ENCODE measurements at regions not wholly inside any gene's neighbourhood (a gene's known extent, or its start where the extent isn't known, plus 50 kb on each side); places are given as distances from the start of the nearest gene placed in this dataset.

GRCh38 chr5:54785729-54786591 lies 199.4 kb downstream of the ESM1 start:
- CTCF ChIA-PET = no interaction called here
- no peaks in the 10 kb centered on the region for H3K36me3 Mint-ChIP-seq (ENCODE audit: low read depth)
- intact Hi-C loops (cut with micrococcal nuclease) = no loop called here
- no peak overlapping the region for H3K4me3 Mint-ChIP-seq
- H3K27ac Mint-ChIP-seq = no peak overlapping the region
- TF ChIP-seq CTCF (IDR thresholded peaks at IDR 0.05) = no peak
- H3K4me1 Mint-ChIP-seq (ENCODE audit: low read depth) = no peaks in the 10 kb centered on the region
- H3K27me3 Mint-ChIP-seq = no peaks in the 10 kb centered on the region
- ATAC-seq = no peak
- peaks cover 12% of the 10 kb centered on the region for H3K9me3 Mint-ChIP-seq
- no peak for DNase-seq
- POLR2A ChIA-PET = no interaction called here

GRCh38 chr5:54778783-54779182 lies 206.6 kb downstream of the ESM1 start:
- Mint-ChIP-seq H3K4me3 (no peak overlapping the region), H3K9me3 (peaks cover 6% of the 10 kb centered on the region), H3K4me1 (ENCODE audit: low read depth) (no peaks in the 10 kb centered on the region), H3K36me3 (ENCODE audit: low read depth) (no peaks in the 10 kb centered on the region), H3K27me3 (peaks cover 1% of the 10 kb centered on the region), H3K27ac (no peak overlapping the region)
- DNase-seq (no peak), ATAC-seq (no peak)
- CTCF ChIA-PET = interaction anchor here (1.6 kb wide), 1 partner anchor 89 kb away, joined by 3 read pairs; no protein-coding TSS in a partner anchor
- POLR2A ChIA-PET = no interaction called here
- intact Hi-C loops (cut with micrococcal nuclease) = no loop called here
- TF ChIP-seq CTCF (IDR thresholded peaks at IDR 0.05) = no peak

GRCh38 chr5:54775645-54776044 lies 209.7 kb downstream of the ESM1 start:
- Mint-ChIP-seq H3K27me3 (peaks cover 1% of the 10 kb centered on the region), H3K9me3 (no peaks in the 10 kb centered on the region), H3K27ac (no peak overlapping the region), H3K36me3 (ENCODE audit: low read depth) (no peaks in the 10 kb centered on the region), H3K4me1 (ENCODE audit: low read depth) (no peaks in the 10 kb centered on the region), H3K4me3 (no peak overlapping the region)
- POLR2A ChIA-PET = no interaction called here
- ATAC-seq (no peak), DNase-seq (no peak)
- CTCF ChIA-PET = interaction anchor here (0.9 kb wide), 1 partner anchor 92 kb away, joined by 3 read pairs; no protein-coding TSS in a partner anchor
- intact Hi-C loops (cut with micrococcal nuclease) = no loop called here
- TF ChIP-seq CTCF (IDR thresholded peaks at IDR 0.05) = no peak

GRCh38 chr5:54774281-54775170 lies 210.9 kb downstream of the ESM1 start:
- no peak for DNase-seq
- CTCF ChIA-PET = interaction anchor here (0.9 kb wide), 1 partner anchor 93 kb away, joined by 3 read pairs; no protein-coding TSS in a partner anchor
- H3K9me3 Mint-ChIP-seq = no peaks in the 10 kb centered on the region
- H3K36me3 Mint-ChIP-seq (ENCODE audit: low read depth) = no peaks in the 10 kb centered on the region
- POLR2A ChIA-PET = no interaction called here
- no peaks in the 10 kb centered on the region for H3K4me1 Mint-ChIP-seq (ENCODE audit: low read depth)
- TF ChIP-seq CTCF (IDR thresholded peaks at IDR 0.05) = no peak
- no peak for ATAC-seq
- no peak overlapping the region for H3K4me3 Mint-ChIP-seq
- peaks cover 1% of the 10 kb centered on the region for H3K27me3 Mint-ChIP-seq
- no peak overlapping the region for H3K27ac Mint-ChIP-seq
- intact Hi-C loops (cut with micrococcal nuclease) = no loop called here

Data from activated CD8-positive, alpha-beta T cell treated with anti-CD3 and anti-CD28 coated beads for 36 hours (primary cell).